EL (cell line): ENCODE measurements at regions not wholly inside any gene's neighbourhood (a gene's known extent, or its start where the extent isn't known, plus 50 kb on each side); places are given as distances from the start of the nearest gene placed in this dataset.
"Not testable (repeated sequence)": the region's sequence is repeated elsewhere in the genome, so short reads cannot be mapped to it uniquely, and the experiment has no call there.

Experiments used
- DNase-seq: peaks from one replicate; pipeline ENCODE4 v3.0.0-alpha.2; 2016

GRCh38 chr16:26665166-26665939, 401.4 kb upstream of the C16orf82 start:
- DNase-seq: no peak

- DNase-seq: no peak
Observed at GRCh38 chr16:26666486-26666885, 400.2 kb upstream of the C16orf82 start.

- no peak for DNase-seq
Observed at GRCh38 chr16:26667307-26667706, 399.4 kb upstream of the C16orf82 start.

GRCh38 chr16:26668026-26668425, 398.7 kb upstream of the C16orf82 start:
- DNase-seq: no peak

- no peak for DNase-seq
Observed at GRCh38 chr16:26672206-26672605, 394.5 kb upstream of the C16orf82 start.

- no peak for DNase-seq
Observed at GRCh38 chr16:26673011-26673410, 393.7 kb upstream of the C16orf82 start.

- no peak for DNase-seq
Observed at GRCh38 chr16:26680671-26681070, 386.1 kb upstream of the C16orf82 start.

- DNase-seq: no peak
Observed at GRCh38 chr16:26688105-26688504, 378.6 kb upstream of the C16orf82 start.

- DNase-seq: no peak
Observed at GRCh38 chr16:26688699-26689098, 378.0 kb upstream of the C16orf82 start.

- DNase-seq: no peak
Observed at GRCh38 chr16:26692658-26693057, 374.1 kb upstream of the C16orf82 start.

GRCh38 chr16:26697807-26698206, 368.9 kb upstream of the C16orf82 start:
- DNase-seq: no peak

GRCh38 chr16:26700250-26700649, 366.5 kb upstream of the C16orf82 start:
- no peak for DNase-seq

- no peak for DNase-seq
Observed at GRCh38 chr16:26701243-26701886, 365.4 kb upstream of the C16orf82 start.

GRCh38 chr16:26705346-26705745, 361.4 kb upstream of the C16orf82 start:
- DNase-seq: no peak

GRCh38 chr16:26708428-26708827, 358.3 kb upstream of the C16orf82 start:
- DNase-seq: no peak

- no peak for DNase-seq
Observed at GRCh38 chr16:26709175-26709574, 357.6 kb upstream of the C16orf82 start.

GRCh38 chr16:26709754-26710153, 357.0 kb upstream of the C16orf82 start:
- no peak for DNase-seq

GRCh38 chr16:26710450-26710849, 356.3 kb upstream of the C16orf82 start:
- DNase-seq: no peak

GRCh38 chr16:26712876-26713275, 353.9 kb upstream of the C16orf82 start:
- no peak for DNase-seq

- DNase-seq: no peak
Observed at GRCh38 chr16:26715969-26716368, 350.8 kb upstream of the C16orf82 start.

GRCh38 chr16:26717826-26718225, 348.9 kb upstream of the C16orf82 start:
- no peak for DNase-seq

- DNase-seq: no peak
Observed at GRCh38 chr16:26721290-26721689, 345.4 kb upstream of the C16orf82 start.

GRCh38 chr16:26721957-26722356, 344.8 kb upstream of the C16orf82 start:
- DNase-seq: not testable (repeated sequence)

- no peak for DNase-seq
Observed at GRCh38 chr16:26724189-26724588, 342.5 kb upstream of the C16orf82 start.

GRCh38 chr16:26727848-26728247, 338.9 kb upstream of the C16orf82 start:
- no peak for DNase-seq
